PC-9 (cell line): ENCODE measurements at regions not wholly inside any gene's neighbourhood (a gene's known extent, or its start where the extent isn't known, plus 50 kb on each side); places are given as distances from the start of the nearest gene placed in this dataset.

Experiments used
- EZH2 ChIP-seq: fragments of 200-600 bp; sonication (generic); IDR thresholded peaks from 2 replicates; pipeline ENCODE4 v1.8.0; 2017; ENCODE audit warnings: antibody characterized with exemption, low read depth
- TF ChIP-seq, protein P1 (sequence below): fragments of 200-600 bp; sonication (generic); conservative IDR thresholded peaks from 2 replicates; pipeline ENCODE4 v1.6.1; 2017; ENCODE audit warnings: mixed run types, antibody characterized with exemption, mild to moderate bottlenecking, moderate library complexity

DNA sequence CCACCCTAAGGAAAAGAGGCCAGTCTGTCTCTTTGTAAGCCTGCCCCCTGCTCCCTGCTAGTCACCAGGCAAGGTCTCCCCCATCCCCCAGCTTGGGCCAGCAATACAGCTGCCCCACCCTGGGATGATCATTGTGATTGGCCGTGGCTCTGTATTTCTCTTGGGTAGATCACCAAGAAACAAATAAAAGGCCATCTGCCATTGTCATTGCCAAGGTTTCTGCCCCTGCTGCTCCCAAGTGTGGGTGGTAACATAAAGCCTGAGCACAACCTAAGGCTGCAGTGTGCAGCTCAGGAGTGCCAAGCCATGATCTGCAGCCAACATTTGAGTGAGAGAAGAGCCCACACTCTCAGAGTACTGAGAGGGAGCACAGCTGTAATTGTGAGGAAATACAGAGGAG lies 241.0 kb upstream of the POF1B start:
- no peak for TF ChIP-seq EZH2
- TF ChIP-seq, protein P1, sequence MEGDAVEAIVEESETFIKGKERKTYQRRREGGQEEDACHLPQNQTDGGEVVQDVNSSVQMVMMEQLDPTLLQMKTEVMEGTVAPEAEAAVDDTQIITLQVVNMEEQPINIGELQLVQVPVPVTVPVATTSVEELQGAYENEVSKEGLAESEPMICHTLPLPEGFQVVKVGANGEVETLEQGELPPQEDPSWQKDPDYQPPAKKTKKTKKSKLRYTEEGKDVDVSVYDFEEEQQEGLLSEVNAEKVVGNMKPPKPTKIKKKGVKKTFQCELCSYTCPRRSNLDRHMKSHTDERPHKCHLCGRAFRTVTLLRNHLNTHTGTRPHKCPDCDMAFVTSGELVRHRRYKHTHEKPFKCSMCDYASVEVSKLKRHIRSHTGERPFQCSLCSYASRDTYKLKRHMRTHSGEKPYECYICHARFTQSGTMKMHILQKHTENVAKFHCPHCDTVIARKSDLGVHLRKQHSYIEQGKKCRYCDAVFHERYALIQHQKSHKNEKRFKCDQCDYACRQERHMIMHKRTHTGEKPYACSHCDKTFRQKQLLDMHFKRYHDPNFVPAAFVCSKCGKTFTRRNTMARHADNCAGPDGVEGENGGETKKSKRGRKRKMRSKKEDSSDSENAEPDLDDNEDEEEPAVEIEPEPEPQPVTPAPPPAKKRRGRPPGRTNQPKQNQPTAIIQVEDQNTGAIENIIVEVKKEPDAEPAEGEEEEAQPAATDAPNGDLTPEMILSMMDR: no peak
